Activated CD4-positive, alpha-beta T cell treated with anti-CD3 and anti-CD28 coated beads, Interleukin-2, amount 50 U/mL, for 1 hour (primary cell): ENCODE measurements at regions not wholly inside any gene's neighbourhood (a gene's known extent, or its start where the extent isn't known, plus 50 kb on each side); places are given as distances from the start of the nearest gene placed in this dataset.
"Not testable (repeated sequence)": the region's sequence is repeated elsewhere in the genome, so short reads cannot be mapped to it uniquely, and the experiment has no call there.

Experiments
- DNase-seq: peaks from one replicate; pipeline ENCODE4 v3.0.0-alpha.2; 2020

DNA sequence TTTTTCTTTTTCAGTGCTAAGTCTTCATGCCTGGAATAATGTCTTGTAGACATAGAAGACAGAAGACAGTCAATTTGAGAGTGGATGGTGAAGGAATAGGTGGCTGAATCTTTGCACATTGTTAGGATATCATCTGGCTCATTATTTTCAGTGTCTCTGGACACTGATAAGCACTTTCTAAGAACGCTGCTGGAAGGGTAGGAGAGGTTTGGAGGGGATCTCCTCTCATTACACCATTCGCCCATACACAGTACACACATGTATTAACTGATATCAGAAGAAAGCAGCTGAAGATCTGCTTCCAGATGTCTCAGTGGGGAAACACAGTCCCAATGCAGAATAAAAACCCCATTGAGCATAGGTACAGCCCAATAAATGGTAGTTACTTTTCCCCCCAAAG is 461.1 kb upstream of the DCN start:
- no peak for DNase-seq

DNA sequence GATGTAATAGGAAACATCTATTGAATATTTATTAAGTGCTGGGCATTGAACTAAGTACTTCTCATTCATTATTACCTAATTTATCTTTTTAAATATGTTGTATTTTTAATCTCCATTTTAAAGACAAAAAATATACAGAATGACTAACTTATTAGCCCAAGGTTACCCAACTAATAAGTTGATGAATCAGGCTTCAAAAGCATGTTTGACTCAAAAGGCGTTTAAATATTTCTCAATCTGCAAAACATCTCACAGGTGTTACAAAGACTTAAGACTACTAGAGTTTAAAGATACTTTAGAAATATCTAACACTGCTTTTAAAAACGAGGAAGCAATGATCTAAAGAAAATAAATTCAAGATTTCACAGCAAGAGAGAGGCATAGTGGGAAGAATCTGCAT is 457.4 kb upstream of the DCN start:
- DNase-seq: no peak

DNA sequence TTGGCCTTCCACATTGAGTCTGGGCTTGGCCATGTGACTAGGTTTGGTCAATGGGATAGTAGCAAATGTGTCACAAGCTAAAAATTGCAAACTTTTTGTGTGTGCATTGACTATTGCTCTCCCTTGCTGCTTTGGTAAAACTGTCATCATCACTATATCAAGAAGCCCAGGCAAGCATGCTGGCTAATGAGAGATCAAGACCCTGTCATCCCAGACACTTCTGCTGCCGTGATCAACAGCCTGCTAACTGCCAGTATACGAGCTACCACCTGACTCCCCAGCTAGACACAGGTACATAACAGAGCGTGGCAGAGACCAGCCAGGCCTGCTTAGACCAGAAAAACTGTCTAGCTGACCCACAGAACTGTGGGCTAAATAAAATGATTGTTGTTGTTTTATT is 456.7 kb upstream of the DCN start:
- no peak for DNase-seq

DNA sequence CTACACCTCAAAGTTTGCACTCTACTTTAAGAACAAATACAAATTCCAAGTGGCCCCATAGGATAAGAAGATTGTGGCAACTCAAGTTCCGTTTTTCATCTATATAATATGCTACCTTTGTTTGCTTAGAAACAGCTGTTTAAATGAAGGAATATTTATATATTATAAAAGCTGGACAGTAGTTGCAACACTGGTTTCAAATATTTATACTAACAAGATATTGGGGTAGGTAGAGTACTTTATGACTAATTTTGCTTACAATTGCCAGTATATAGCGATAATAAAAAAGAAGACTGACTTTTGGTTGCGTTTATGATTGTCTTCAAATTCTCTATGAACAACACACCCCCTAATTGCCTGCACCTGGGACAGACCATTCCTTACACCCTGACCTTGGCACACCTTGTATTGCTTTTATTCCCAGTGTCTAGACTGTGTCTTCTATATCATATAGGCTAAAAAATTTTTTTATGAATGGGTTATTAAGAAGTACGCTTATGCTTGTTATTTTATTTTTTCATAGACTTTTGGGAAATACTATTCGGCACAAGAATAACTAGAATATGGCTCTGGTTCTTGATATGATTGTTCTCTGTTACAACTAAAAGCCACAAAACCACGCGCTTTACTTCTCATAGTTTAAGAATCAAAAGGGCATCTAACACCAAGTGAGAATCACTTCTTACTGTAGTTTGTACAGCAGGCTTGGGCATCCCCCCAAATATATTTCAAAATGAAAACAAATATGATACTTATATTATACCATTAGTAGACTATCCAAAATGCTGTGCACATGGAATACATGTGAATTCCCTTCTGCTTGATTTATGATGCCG is 455.4 kb upstream of the DCN start:
- DNase-seq: no peak

DNA sequence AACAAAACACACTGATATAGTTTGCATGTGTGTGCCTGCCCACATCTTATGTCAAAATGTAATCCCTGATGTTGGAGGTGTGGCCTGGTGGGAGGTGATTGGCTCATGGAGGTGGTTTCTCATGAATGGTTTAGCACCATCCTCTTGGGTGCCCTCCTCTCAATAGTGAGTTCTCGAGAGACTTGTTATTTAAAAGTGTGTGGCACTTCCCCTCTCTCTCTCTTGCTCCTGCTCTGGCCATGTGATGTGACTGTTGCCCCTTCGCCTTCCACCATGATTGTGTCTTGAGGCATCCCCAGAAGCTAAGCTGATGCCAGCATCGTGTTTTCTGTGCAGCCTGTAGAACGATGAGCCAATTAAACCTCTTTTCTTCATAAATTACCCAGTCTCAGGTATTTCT is 454.1 kb upstream of the DCN start:
- no peak for DNase-seq

DNA sequence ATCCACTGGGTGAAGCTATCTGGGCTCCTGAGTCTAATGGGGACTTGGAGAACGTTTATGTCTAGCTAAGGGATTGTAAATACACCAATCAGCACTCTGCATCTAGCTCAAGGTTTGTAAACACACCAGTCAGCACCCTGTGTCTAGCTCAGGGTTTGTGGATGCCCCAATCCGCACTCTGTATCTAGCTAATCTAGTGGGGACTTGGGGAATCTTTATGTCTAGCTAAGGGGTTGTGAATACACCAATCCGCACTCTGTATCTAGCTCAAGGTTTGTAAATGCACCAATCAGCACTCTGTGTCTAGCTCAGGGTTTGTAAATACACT is 451.7 kb upstream of the DCN start:
- DNase-seq: not testable (repeated sequence)

DNA sequence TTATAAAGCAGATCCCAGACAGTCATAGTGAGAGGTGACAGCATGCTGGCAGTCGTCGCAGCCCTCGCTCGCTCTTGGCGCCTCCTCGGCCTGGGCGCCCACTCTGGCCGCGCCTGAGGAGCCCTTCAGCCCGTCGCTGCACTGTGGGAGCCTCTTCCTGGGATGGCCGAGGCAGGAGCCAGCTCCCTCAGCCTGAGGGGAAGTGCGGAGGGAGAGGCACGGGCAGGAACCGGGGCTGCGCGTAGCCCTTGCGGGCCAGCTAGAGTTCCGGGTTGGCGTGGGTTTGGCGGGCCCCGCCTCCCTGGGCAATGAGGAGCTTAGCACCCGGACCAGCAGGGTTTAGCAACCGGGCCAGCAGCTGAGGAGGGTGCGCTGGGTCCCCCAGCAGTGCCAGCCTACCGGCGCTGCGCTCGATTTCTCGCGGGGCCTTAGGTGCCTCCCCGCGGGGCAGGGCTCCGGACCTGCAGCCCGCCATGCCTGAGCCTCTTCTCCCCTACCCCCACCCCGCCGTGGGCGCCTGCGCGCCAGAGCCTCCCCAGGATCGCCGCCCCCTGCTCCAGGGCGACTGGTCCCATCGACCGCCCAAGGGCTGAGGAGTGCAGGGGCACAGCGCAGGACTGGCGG is 451.2 kb upstream of the DCN start:
- DNase-seq: no peak

DNA sequence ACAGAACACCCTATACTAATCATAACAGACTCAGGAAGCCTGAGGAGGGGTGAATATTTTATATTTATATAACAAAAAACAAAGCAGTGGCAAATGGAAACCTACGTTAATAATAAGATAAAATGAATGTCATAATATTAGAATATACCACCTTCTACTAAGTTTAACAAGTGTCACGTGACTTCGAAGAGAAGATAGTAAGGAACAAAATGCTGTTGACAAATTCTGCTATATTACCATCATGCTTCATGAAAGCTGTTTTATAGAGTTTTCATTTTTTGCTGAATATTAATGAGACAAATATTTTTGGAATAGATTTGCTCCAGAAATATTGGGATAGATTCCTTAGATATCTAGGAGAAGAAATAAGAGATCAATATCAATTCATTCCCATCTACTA is 450.6 kb upstream of the DCN start:
- DNase-seq: no peak

DNA sequence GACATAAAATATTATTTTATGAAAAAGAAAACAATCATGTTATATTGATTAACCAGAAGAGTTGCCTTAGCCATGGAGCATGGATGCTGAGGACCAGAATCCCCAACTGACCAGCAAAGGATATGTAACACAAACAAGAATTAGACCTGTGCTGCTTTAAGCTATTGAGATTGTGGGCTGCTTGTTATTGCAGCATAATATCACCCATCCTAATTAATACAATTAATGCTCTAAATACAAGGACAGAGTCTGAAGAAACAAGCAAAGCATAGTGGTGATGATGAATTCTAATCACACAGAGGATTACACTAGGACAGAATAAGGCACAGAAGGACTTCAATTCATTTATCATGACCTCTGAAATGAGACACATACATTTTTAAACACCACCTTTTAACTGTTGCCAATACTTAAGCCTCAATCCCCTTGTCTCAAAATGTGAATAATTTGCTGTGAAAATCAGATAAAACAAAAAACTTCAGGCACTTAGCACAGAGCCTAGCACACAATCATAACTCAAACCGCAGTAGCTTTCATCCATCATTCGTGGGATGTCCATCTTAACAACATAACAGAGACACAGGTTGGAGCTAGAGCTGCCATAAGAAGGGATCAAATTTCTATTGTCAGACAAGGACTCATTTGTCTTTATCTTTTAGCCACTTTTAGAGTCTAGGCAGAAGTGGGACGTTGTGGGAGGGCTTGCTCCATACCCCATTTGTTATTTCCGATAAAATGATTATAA is 449.6 kb upstream of the DCN start:
- DNase-seq: no peak

DNA sequence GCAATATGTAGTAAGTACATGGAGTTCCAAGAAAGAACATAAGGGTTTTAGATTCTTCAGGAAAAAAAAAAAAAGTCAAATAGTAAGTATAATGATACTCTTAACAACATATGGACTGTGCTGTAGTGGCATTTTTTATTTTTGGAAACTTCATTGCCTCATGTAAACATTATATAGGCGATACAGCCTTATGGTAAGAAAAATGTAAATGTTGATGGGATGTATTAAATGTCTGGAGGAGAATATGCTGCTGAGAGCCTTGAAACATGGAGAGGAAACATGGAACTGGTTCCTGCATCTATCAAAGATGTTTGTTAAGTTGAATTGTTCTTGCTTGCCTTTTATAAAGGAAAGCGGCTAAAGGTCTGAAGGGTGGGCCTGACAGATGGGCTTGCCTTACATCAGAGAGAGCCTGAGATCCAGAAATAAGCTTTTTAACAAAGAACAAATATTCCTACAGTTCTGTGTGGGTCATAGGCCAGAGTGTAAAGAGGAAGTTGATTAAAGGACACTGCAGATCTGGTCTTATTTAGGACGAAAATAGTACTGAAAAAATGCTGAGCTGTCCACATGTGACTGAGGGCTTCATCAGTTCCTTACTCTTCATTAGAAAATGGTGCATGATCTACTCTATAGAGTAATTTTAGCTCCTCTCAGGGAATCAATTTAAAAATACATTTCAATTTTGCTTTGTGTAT is 448.1 kb upstream of the DCN start:
- DNase-seq: no peak

DNA sequence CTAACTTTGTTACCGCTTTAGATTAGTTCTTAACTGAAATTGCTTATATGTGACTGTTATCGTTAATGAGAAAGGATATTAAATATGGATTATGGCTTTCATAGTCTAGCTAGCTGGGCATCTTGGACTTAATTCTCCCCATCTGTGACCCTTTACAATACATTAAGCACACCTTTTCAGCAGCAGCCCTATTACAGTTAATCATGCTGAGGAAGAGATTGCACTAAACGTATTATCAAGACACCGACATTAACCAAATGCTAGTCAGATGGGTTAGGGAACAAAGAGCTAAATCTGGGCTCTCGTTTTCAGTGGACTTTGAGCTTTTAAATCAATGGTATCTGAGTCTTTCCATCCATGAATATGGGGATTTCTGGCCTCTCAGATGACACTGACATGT is 447.5 kb upstream of the DCN start:
- DNase-seq: no peak

DNA sequence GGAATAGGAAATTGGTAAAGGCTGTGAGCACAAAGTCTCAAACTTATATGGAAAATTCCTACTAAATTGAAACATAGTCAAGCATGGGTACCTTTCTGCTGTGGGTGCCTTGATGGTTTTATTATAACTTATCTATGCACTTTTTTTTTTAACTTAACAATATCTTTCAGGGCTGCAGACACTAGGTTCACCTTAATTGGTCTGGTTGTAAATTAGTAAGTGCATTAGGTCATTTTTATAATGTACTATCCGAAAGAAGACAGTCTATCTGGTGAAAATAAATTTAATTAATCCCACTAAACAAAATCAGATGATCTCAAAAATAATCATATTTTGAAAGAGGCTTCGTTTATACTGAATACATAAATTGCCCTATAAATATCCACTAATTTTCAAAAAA is 446.8 kb upstream of the DCN start:
- no peak for DNase-seq

DNA sequence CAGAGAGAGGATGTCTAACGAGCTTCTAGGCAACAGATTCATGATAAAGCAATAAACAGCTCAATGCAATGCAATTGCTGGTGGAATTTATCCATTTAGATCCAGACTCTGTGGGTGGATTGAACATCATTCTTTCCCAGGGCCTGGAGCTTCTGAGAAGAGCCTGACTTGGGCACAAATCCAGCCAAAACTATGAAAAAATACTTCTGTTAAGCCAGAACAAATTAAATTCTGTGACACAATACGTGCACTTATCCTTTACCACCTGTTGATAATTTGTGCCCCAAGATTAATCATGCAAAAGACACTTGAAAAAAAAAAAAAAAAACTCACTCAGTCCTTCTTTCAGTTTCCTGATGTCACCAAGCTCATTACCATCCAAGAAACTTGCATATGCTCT is 446.0 kb upstream of the DCN start:
- no peak for DNase-seq

DNA sequence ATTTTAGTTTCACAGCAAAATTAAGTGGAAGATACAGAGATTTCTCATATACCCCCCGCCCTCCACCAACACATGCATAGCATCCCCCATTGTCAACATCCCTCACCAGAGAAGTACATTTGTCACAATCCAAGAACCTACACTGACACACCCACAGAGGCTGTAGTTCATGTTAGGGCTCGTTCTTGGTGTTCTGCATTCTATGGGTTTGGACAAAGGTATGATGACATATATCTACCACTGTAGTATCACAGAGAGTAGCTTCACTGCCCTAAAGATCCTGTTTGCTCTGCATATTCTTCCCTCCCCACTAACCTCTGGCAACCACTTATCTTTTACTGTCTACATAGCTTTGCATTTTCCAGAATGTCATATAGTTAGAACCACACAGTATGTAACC is 444.6 kb upstream of the DCN start:
- no peak for DNase-seq

DNA sequence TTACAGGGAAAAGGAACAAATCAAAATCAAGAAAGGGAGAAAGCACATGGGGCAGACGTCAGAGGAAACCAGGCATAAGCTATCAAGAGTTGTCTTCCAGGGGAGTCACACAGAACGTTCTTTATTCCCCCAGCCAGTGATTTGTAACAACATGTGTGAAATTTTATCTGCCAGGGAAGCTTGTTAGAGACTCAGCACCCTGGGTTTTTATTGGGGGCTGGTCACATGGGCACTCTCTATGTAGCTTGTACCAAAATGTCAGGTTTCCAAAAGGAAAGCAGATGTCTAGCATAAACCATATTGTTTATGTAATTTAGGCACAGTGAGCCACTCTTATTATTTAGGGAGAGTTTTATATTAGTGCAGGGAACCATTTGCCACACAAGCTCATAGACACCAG is 440.4 kb upstream of the DCN start:
- no peak for DNase-seq

DNA sequence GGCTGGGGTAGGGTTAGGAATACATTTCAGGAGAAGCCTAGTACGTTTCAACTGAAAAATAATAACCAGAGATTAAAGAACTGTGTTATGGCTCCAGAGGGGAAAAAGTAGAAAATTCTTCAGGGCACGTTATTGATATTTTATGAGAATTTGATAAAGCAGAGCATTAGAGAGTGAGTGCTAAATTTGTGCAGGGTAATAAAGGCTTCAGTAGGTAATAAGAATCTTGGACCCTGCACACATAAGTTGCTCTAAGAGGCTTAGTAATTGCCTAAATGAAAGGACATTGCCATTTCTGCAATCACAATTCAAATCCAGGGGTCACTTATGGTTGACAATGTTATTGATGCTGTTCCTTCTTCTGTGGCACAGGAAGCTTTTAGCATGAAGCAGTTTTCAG is 439.4 kb upstream of the DCN start:
- no peak for DNase-seq

DNA sequence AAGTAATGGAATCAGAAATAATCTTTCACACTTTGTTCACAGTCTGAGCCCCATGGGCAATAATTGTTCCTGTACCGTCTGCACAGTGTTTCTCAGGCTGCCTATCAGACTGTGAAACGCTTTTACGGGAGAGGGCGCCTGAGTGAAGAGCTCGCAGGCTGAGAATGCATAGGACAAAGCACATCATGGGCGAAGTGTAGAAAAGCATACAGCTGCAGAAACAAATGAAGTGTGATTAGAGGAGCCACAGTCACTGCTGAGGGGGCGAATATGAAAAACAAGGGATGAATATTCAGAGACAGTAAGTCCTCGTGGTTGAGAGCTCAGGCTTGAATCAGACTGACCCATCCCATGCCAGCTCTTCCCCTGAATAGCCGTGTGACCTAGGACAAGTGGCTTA is 438.4 kb upstream of the DCN start:
- no peak for DNase-seq

DNA sequence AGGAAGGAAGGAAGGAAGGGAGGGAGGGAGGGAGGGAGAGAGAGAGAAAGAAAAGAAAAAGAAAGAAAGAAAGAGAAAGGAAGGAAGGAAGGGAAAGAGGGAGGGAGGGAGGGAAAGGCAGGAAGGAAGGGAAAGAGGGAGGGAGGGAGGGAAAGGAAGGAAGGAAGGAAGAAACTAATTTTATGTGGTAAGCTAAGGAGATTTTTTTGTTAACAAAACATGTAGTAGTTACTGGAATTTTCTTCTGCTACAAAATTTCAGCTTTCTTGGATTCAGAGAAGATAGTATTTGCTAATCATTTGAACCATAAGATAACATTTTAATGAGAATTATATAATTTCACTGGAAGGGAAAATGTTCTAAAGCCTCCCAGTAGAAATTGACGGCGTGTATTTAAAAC is 437.8 kb upstream of the DCN start:
- DNase-seq: no peak

DNA sequence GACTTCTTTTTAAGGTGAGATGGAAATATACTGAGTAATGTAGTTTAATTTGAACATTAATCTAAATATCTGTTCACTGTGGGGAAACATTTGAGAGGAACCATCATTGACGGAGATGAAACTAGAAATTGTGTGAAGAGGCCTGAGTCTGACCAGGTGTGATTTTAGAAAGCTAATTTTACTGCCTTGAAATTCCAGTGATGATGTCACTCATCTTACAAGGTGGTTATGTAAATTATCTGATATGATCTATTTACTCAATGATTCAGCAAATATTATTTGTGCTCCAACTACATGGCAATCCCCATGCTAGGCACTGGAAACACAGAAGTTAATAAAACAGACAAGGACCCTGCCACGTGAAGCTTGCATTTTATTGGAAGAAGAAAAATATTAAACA is 435.7 kb upstream of the DCN start:
- no peak for DNase-seq

DNA sequence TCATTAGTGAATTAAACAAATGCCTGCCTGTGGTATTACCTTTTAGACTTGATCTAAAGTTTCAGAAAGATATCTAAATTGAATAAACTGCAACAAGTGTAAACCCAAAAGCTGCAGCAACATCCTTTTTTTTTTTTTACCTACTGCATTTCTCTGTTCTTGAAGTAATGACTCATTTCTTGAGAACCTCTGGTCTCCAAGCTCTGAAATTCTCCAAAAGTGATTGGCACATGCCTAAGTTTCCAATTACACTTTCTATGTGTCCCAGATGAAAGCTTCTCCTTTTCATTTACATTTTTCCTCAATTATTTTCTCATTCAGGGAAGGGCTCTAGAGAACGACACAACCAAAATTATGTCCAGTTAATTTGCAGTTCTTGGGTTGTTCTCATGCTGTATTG is 435.2 kb upstream of the DCN start:
- DNase-seq: no peak

DNA sequence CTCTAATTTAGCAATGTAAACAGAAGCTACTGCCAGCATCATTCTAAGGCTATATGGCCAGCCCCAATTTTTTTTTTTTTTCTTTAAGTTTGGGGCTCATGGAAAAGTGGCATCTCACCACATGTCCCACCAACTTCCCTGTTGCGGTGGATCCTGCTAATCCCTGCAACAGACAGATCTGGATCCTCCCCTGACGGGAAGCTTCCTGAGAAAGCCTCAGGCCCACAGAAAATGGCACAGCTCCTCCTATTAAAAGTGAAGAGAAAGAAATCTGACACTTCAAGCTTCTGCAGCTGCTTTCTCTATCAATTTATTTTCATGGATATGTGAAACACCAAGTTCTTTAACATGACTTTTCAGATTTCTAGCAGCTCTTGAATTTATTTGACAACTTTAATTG is 433.8 kb upstream of the DCN start:
- DNase-seq: no peak

DNA sequence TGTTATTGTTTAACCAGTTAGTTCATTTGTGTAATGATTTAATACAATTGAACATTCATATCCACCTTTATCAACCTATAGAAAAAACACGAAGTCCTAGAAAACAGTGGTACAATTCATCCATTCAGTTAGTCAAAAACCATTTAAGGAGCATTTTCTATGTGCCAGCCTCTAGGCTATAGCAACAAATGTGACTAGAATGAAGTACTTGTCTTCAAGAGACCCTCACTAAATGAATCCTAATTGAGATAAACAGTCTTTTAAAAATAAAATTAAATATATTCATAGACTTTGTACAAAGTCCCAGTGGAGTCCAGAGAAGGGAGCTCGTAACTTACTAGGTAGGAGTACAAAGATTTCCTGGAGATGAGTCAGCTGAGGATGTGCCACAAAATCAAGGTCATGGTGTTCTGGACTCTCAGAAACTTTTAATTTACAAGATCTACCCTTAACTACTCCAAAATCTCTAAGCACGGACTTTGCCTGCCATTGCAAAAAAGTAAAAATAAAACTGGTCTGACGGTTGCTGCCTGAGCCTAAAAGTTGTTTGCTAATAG is 430.7 kb upstream of the DCN start:
- DNase-seq: no peak

DNA sequence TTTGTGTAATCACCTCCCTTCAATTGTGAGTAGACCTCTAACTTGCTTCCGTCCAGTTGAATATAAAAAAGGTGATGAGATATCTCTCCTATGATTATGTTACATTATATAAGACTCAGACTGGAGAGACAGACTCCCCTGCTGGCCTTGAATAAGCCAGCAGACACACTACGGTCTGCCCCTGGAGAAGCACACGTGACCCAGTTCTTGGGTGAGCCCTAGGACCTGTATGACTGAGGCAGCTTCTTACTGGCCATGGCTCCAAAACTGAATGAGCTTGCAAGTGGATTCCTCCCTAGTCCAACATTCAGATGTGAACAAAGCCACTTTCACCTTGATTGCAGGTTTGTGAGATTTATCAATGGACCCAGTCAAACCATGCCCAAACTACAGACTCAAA is 427.9 kb upstream of the DCN start:
- no peak for DNase-seq

DNA sequence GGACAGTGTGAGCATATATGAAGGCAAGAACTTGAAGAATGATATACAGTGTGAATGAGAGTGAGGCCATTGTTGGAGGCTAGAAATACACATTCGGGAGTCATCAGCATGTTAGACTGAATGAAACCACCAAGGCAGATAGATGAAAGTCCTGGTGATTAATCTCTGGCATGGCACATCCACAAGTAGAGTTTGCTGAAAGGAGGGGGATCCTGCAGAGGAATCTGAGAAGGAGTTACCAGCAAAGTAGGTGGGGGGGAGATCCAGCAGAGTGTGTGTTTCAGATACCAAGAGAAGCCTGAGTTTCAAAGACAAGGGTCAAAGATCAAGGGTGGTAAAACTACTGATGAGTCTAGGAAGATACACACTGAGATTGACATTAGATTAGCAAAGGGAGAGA is 426.7 kb upstream of the DCN start:
- DNase-seq: no peak
